ENCODE measurements at regions not wholly inside any gene's neighbourhood (a gene's known extent, or its start where the extent isn't known, plus 50 kb on each side); places are given as distances from the start of the nearest gene placed in this dataset.

DNA sequence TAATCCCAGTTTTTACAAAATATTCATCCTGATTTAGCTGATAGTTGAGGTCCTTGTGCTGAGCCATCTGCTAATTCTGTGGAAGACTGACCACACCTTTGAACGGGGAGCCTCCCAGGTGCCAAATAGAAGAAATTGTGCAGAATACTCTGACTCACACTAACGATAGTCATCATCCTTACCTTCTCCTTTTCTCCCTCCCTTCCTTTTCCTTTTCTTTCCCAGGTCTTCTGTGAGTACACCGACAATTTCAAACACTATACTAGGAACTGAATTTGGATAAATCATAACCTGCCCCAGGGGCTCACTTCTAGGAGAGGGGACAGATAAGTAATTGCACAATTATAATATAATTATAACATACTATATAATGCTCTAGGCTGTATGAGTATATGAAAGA, 73.1 kb upstream of the CTSC start:
- ChIA-PET CTCF (ENCODE audit: low intra/inter-chr PET ratio) (no interaction called here), POLR2A (no interaction called here)
- H3K9me1 ChIP-seq (ENCODE audit: control insufficient read depth, insufficient read depth, low read length) = no peaks in the 10 kb centered on the region
- H3K4me3 ChIP-seq = no peak overlapping the region
- no TSS peak for BruUV-seq (replicated peaks)
- TF ChIP-seq, protein P1, sequence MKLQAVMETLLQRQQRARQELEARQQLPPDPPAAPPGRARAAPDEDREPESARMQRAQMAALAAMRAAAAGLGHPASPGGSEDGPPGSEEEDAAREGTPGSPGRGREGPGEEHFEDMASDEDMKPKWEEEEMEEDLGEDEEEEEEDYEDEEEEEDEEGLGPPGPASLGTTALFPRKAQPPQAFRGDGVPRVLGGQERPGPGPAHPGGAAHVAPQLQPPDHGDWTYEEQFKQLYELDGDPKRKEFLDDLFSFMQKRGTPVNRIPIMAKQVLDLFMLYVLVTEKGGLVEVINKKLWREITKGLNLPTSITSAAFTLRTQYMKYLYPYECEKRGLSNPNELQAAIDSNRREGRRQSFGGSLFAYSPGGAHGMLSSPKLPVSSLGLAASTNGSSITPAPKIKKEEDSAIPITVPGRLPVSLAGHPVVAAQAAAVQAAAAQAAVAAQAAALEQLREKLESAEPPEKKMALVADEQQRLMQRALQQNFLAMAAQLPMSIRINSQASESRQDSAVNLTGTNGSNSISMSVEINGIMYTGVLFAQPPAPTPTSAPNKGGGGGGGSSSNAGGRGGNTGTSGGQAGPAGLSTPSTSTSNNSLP (IDR thresholded peaks at IDR 0.05; ENCODE audit: borderline replicate concordance, low read depth, low read length) = no peak
- TF ChIP-seq ZC3H11A (IDR thresholded peaks at IDR 0.05; ENCODE audit: low read depth, low read length) (no peak), GABPB1 (CRISPR knock-in tag; IDR thresholded peaks at IDR 0.05) (no peak), CCNT2 (IDR thresholded peaks at IDR 0.05; ENCODE audit: borderline replicate concordance, extremely low read depth, insufficient read length, low read depth, low read length) (no peak), ZBTB17 (CRISPR knock-in tag; IDR thresholded peaks at IDR 0.05) (no peak), NR4A1 (CRISPR knock-in tag; IDR thresholded peaks at IDR 0.05) (no peak), NR4A1 (tag; IDR thresholded peaks at IDR 0.05) (no peak), HCFC1 (IDR thresholded peaks at IDR 0.05; ENCODE audit: low read depth, low read length) (no peak), HIVEP1 (CRISPR knock-in tag; IDR thresholded peaks at IDR 0.05) (no peak), MED1 (CRISPR knock-in tag; IDR thresholded peaks at IDR 0.05; ENCODE audit: borderline replicate concordance) (no peak), ZNF75A (CRISPR knock-in tag; IDR thresholded peaks at IDR 0.05) (no peak), PHF20 (IDR thresholded peaks at IDR 0.05; ENCODE audit: partially characterized antibody) (no peak), NCOR1 (IDR thresholded peaks at IDR 0.05) (no peak), ZNF668 (CRISPR knock-in tag; IDR thresholded peaks at IDR 0.05) (no peak), CEBPB (tag; IDR thresholded peaks at IDR 0.05) (no peak), CSDE1 (IDR thresholded peaks at IDR 0.05) (no peak)
- TF ChIP-seq, protein P2, sequence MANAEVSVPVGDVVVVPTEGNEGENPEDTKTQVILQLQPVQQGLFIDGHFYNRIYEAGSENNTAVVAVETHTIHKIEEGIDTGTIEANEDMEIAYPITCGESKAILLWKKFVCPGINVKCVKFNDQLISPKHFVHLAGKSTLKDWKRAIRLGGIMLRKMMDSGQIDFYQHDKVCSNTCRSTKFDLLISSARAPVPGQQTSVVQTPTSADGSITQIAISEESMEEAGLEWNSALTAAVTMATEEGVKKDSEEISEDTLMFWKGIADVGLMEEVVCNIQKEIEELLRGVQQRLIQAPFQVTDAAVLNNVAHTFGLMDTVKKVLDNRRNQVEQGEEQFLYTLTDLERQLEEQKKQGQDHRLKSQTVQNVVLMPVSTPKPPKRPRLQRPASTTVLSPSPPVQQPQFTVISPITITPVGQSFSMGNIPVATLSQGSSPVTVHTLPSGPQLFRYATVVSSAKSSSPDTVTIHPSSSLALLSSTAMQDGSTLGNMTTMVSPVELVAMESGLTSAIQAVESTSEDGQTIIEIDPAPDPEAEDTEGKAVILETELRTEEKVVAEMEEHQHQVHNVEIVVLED (CRISPR knock-in tag; IDR thresholded peaks at IDR 0.05) = no peak
- H4K20me1 ChIP-seq (replicated peaks; ENCODE audit: control insufficient read depth, insufficient read depth, low read length) = no peaks in the 10 kb centered on the region
- H3K9ac ChIP-seq (ENCODE audit: insufficient read depth in 1 of 2, low read depth in 2 of 2, low read length in 2 of 2) = no peak overlapping the region
- WGBS (ENCODE audit: insufficient coverage, low coverage, missing lambda C conversion rate) = 23% methylated on average over 3 of the region's 3 CpGs
- H3K27me3 ChIP-seq (ENCODE audit: control insufficient read depth in 2 of 2, insufficient read depth in 2 of 2, low read length in 2 of 2) = no peaks in the 10 kb centered on the region
- DNase-seq (ENCODE audit: extremely low read depth in 1 of 4, low spot score in 3 of 4) (no peak), FAIRE-seq (no peak), ATAC-seq (no peak)
- in situ Hi-C loops (cut with MboI) (no loop called here), intact Hi-C loops (cut with micrococcal nuclease) (no loop called here)
- H3K4me2 ChIP-seq (ENCODE audit: insufficient read depth, low read length) = no peak overlapping the region
- H3K79me2 ChIP-seq (ENCODE audit: control insufficient read depth, insufficient read depth, low read length) = no peaks in the 10 kb centered on the region
- no peaks in the 10 kb centered on the region for H3K9me3 ChIP-seq (replicated peaks; ENCODE audit: control insufficient read depth, insufficient read depth, low read depth, low read length)
- H3K36me3 ChIP-seq (ENCODE audit: control insufficient read depth, insufficient read depth, low read length) = no peaks in the 10 kb centered on the region
- H2AFZ ChIP-seq (ENCODE audit: low read depth, low read length) = no peak overlapping the region
- peaks cover 0 to 15% of the 10 kb centered on the region in 2 experiments; a peak in 3 of 5 replicates for H3K4me1 ChIP-seq (replicated peaks in 1 of 2; ENCODE audit: control insufficient read depth in 2 of 2, insufficient read depth in 2 of 2, low read length in 2 of 2)
- H3K27ac ChIP-seq (ENCODE audit: extremely low read depth, low read depth, low read length) = no peak overlapping the region
